SK-N-SH treated with all-trans-retinoic acid at 6 μM for 48 hours (cell line): ENCODE measurements at regions not wholly inside any gene's neighbourhood (a gene's known extent, or its start where the extent isn't known, plus 50 kb on each side); places are given as distances from the start of the nearest gene placed in this dataset.

Experiments used
- CREB5 ChIP-seq: fragments of 250-450 bp; sonication (Bioruptor Pico); IDR thresholded peaks from 2 replicates; pipeline ENCODE4 v1.5.1; 2020; ENCODE audit warnings: low read depth, mild to moderate bottlenecking, moderate library complexity
- CSDC2 ChIP-seq: fragments of 250-450 bp; sonication (Bioruptor Pico); IDR thresholded peaks from 2 replicates; pipeline ENCODE4 v1.5.0; 2020; ENCODE audit warnings: mild to moderate bottlenecking, moderate library complexity
- ISL1 ChIP-seq: fragments of 250-450 bp; sonication (Bioruptor Pico); IDR thresholded peaks from 2 replicates; pipeline ENCODE4 v2.1.2; 2022; ENCODE audit warnings: mild to moderate bottlenecking, moderate library complexity

GRCh38 chr7:130972201-130972600, 238.2 kb upstream of the KLF14 start:
- no peak for TF ChIP-seq CSDC2
- TF ChIP-seq ISL1 (CRISPR knock-in tag): no peak
- no peak for TF ChIP-seq CREB5 (CRISPR knock-in tag)
